ENCODE measurements at regions not wholly inside any gene's neighbourhood (a gene's known extent, or its start where the extent isn't known, plus 50 kb on each side); places are given as distances from the start of the nearest gene placed in this dataset.

DNA sequence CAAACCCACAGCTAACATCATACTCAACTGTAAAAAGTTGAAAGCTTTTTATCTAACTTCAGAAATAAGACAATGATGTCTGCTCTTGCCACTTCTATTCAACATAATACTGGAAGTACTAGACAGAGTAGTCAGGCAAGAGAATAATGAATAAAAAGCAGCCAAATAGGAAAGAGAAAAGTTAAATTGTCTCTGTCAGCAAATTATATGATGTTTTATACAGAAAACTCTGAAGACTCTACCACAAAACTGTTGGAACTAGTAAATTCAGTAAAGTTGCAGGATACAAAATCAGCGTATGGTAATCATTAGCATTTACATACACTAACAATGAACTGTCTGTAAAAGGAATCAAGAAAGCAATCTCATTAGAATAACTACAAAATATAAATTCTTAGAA, 752.9 kb upstream of the CT83 start:
- no peak for DNase-seq
- no peaks in the 10 kb centered on the region for H3K36me3 ChIP-seq (ENCODE audit: control insufficient read depth in 4 of 4, insufficient read depth in 4 of 4, low read length in 3 of 4)
- ChIA-PET CTCF (no interaction called here), POLR2A (no interaction called here)
- no peaks in the 10 kb centered on the region for H3K4me1 ChIP-seq (ENCODE audit: control extremely low read depth in 1 of 4, control insufficient read depth in 4 of 4, insufficient read depth in 4 of 4, low read length in 3 of 4)
- no peak overlapping the region for H3K27ac ChIP-seq (ENCODE audit: insufficient read depth in 1 of 2, low read depth in 1 of 2, low read length in 2 of 2, poor library complexity in 1 of 2, severe bottlenecking in 2 of 2)
- H3K27me3 ChIP-seq (replicated peaks in 2 of 5; ENCODE audit: control insufficient read depth in 4 of 5, insufficient read depth in 5 of 5, low read length in 4 of 5): no peaks in the 10 kb centered on the region
- no peak overlapping the region for H3K4me3 ChIP-seq (ENCODE audit: control insufficient read depth in 1 of 7, extremely low read depth in 1 of 7, insufficient read depth in 4 of 7, low read depth in 2 of 7, low read length in 6 of 7)
- no peaks in the 10 kb centered on the region for H3K9me3 ChIP-seq (ENCODE audit: control extremely low read depth in 1 of 5, control insufficient read depth in 4 of 5, insufficient read depth in 2 of 5, low read depth in 1 of 5, low read length in 4 of 5)
- WGBS (ENCODE audit: insufficient coverage): no CpG with 5 or more reads among the region's 1 CpG

DNA sequence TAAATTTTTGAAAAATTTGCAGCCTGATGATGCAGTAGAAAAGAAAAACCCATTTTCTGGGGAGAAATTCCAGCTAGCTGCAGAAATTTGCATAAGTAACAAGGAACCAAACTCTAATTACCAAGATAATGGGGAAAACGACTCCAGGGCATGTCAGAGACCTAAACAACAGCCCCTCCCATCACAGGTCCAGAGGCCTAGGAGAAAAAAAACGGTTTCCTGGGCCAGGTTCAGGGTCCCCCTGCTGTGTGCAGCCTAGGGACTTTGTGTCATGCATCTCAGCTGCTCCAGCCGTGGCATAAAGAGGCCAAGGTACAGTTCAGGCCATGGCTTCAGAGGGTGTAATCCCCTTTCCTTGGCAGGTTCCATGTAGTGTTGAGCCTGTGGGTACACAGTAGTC, 733.7 kb upstream of the CT83 start:
- ChIA-PET CTCF (no interaction called here), POLR2A (no interaction called here)
- Histone ChIP-seq H3K36me3 (ENCODE audit: control insufficient read depth in 4 of 4, insufficient read depth in 4 of 4, low read length in 3 of 4) (no peaks in the 10 kb centered on the region), H3K4me1 (ENCODE audit: control extremely low read depth in 1 of 4, control insufficient read depth in 4 of 4, insufficient read depth in 4 of 4, low read length in 3 of 4) (no peaks in the 10 kb centered on the region), H3K27ac (ENCODE audit: insufficient read depth in 1 of 2, low read depth in 1 of 2, low read length in 2 of 2, poor library complexity in 1 of 2, severe bottlenecking in 2 of 2) (no peak overlapping the region), H3K27me3 (replicated peaks in 2 of 5; ENCODE audit: control insufficient read depth in 4 of 5, insufficient read depth in 5 of 5, low read length in 4 of 5) (no peaks in the 10 kb centered on the region), H3K4me3 (ENCODE audit: control insufficient read depth in 1 of 7, extremely low read depth in 1 of 7, insufficient read depth in 4 of 7, low read depth in 2 of 7, low read length in 6 of 7) (no peak overlapping the region), H3K9me3 (ENCODE audit: control extremely low read depth in 1 of 5, control insufficient read depth in 4 of 5, insufficient read depth in 2 of 5, low read depth in 1 of 5, low read length in 4 of 5) (no peaks in the 10 kb centered on the region)
- no peak for DNase-seq
- 11% methylated on average over 2 of the region's 3 CpGs for WGBS (ENCODE audit: insufficient coverage)

DNA sequence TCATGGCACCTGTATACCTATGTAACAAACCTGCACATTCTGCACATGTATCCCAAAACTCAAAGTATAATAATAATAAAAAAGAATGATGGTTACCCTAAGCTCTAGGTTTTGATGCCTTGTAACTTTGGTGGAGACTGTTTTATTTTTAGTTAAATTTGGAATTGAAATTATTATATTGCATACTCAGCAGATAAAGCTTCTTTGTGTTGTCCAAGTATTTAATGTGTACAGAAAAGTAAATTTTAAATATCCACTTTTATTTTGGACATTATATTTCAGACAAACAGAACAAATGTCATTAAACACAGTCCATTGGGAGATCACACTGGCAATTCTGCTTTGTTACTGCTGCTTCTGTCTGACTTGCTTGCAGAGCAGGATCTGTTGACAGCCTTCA, 684.5 kb upstream of the CT83 start:
- no peak for DNase-seq
- H3K4me3 ChIP-seq (ENCODE audit: control insufficient read depth in 1 of 7, extremely low read depth in 1 of 7, insufficient read depth in 4 of 7, low read depth in 2 of 7, low read length in 6 of 7): no peak overlapping the region
- CTCF ChIA-PET: no interaction called here
- H3K4me1 ChIP-seq (ENCODE audit: control extremely low read depth in 1 of 4, control insufficient read depth in 4 of 4, insufficient read depth in 4 of 4, low read length in 3 of 4): no peaks in the 10 kb centered on the region
- H3K27me3 ChIP-seq (replicated peaks in 2 of 5; ENCODE audit: control insufficient read depth in 4 of 5, insufficient read depth in 5 of 5, low read length in 4 of 5): no peaks in the 10 kb centered on the region
- H3K9me3 ChIP-seq (ENCODE audit: control extremely low read depth in 1 of 5, control insufficient read depth in 4 of 5, insufficient read depth in 2 of 5, low read depth in 1 of 5, low read length in 4 of 5): no peaks in the 10 kb centered on the region
- H3K27ac ChIP-seq (ENCODE audit: insufficient read depth in 1 of 2, low read depth in 1 of 2, low read length in 2 of 2, poor library complexity in 1 of 2, severe bottlenecking in 2 of 2): no peak overlapping the region
- no peaks in the 10 kb centered on the region for H3K36me3 ChIP-seq (ENCODE audit: control insufficient read depth in 4 of 4, insufficient read depth in 4 of 4, low read length in 3 of 4)
- POLR2A ChIA-PET: no interaction called here

DNA sequence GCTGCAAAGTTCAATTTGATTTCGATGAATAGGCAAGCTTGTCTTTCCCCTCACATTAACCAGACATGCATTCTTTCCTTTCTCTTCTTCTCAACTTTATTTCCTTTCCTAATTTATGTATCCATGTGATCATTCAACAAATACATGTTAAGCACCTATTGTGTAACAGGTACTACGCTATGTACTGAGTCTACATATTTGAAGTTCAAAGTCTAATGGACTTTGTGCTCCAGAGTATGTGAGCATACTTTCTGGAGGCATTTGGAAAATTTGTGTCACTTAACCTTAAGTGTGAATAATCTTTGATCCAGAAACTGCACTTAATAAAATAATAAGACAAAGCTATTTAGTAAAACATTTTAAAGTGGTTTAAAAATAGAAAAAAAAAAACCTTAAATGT, 675.3 kb upstream of the CT83 start:
- ChIA-PET CTCF (no interaction called here), POLR2A (no interaction called here)
- WGBS (ENCODE audit: insufficient coverage): 80% methylated on average over 1 of the region's 2 CpGs
- H3K9me3 ChIP-seq (ENCODE audit: control extremely low read depth in 1 of 5, control insufficient read depth in 4 of 5, insufficient read depth in 2 of 5, low read depth in 1 of 5, low read length in 4 of 5): no peaks in the 10 kb centered on the region
- H3K27me3 ChIP-seq (replicated peaks in 2 of 5; ENCODE audit: control insufficient read depth in 4 of 5, insufficient read depth in 5 of 5, low read length in 4 of 5): no peaks in the 10 kb centered on the region
- no peak overlapping the region for H3K27ac ChIP-seq (ENCODE audit: insufficient read depth in 1 of 2, low read depth in 1 of 2, low read length in 2 of 2, poor library complexity in 1 of 2, severe bottlenecking in 2 of 2)
- no peaks in the 10 kb centered on the region for H3K4me1 ChIP-seq (ENCODE audit: control extremely low read depth in 1 of 4, control insufficient read depth in 4 of 4, insufficient read depth in 4 of 4, low read length in 3 of 4)
- H3K36me3 ChIP-seq (ENCODE audit: control insufficient read depth in 4 of 4, insufficient read depth in 4 of 4, low read length in 3 of 4): no peaks in the 10 kb centered on the region
- no peak overlapping the region for H3K4me3 ChIP-seq (ENCODE audit: control insufficient read depth in 1 of 7, extremely low read depth in 1 of 7, insufficient read depth in 4 of 7, low read depth in 2 of 7, low read length in 6 of 7)
- DNase-seq: no peak

DNA sequence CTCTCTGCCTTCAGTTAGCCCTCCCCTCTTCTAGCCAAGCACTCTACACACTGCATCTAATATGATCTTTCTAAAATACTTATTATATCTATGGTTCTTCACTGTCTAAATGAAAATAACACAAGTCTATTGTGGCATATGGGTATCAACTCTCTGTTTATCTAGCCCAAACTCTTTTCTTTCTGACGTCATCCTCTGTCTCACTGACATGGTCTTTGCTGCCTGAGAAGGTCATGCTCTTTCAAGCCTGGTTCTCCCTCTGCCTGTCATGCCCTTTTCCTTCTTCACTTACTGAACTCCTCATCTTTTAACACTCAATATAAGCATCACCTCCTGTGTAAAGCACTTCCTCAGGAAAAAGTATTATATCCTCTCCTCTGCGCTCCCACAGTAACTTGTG, 672.2 kb upstream of the CT83 start:
- Histone ChIP-seq H3K36me3 (ENCODE audit: control insufficient read depth in 4 of 4, insufficient read depth in 4 of 4, low read length in 3 of 4) (no peaks in the 10 kb centered on the region), H3K27me3 (replicated peaks in 2 of 5; ENCODE audit: control insufficient read depth in 4 of 5, insufficient read depth in 5 of 5, low read length in 4 of 5) (no peaks in the 10 kb centered on the region), H3K27ac (ENCODE audit: insufficient read depth in 1 of 2, low read depth in 1 of 2, low read length in 2 of 2, poor library complexity in 1 of 2, severe bottlenecking in 2 of 2) (no peak overlapping the region), H3K4me1 (ENCODE audit: control extremely low read depth in 1 of 4, control insufficient read depth in 4 of 4, insufficient read depth in 4 of 4, low read length in 3 of 4) (no peaks in the 10 kb centered on the region), H3K4me3 (ENCODE audit: control insufficient read depth in 1 of 7, extremely low read depth in 1 of 7, insufficient read depth in 4 of 7, low read depth in 2 of 7, low read length in 6 of 7) (no peak overlapping the region), H3K9me3 (ENCODE audit: control extremely low read depth in 1 of 5, control insufficient read depth in 4 of 5, insufficient read depth in 2 of 5, low read depth in 1 of 5, low read length in 4 of 5) (no peaks in the 10 kb centered on the region)
- WGBS (ENCODE audit: insufficient coverage): 64% methylated on average over 1 of the region's 2 CpGs
- no peak for DNase-seq
- CTCF ChIA-PET: no interaction called here
- POLR2A ChIA-PET: no interaction called here

DNA sequence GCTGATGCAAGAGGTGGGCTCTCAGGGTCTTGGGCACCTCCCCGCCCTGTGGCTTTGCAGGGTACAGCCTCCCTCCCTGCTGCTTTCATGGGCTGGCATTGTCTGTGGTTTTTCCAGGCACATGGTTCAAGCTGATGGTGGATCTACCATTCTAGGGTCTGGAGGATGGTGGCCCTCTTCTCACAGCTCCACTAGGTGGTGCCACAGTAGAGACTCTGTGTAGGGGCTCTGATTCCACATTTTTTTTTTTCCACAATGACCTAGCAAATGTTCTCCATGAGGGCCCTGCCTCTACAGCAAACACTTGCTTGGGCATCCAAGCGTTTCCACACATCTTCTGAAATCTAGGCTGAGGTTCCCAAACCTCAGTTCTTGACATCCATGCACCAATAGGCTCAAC, 657.9 kb upstream of the CT83 start:
- Histone ChIP-seq H3K27me3 (replicated peaks in 2 of 5; ENCODE audit: control insufficient read depth in 4 of 5, insufficient read depth in 5 of 5, low read length in 4 of 5) (no peaks in the 10 kb centered on the region), H3K36me3 (ENCODE audit: control insufficient read depth in 4 of 4, insufficient read depth in 4 of 4, low read length in 3 of 4) (no peaks in the 10 kb centered on the region), H3K9me3 (ENCODE audit: control extremely low read depth in 1 of 5, control insufficient read depth in 4 of 5, insufficient read depth in 2 of 5, low read depth in 1 of 5, low read length in 4 of 5) (no peaks in the 10 kb centered on the region), H3K4me1 (ENCODE audit: control extremely low read depth in 1 of 4, control insufficient read depth in 4 of 4, insufficient read depth in 4 of 4, low read length in 3 of 4) (no peaks in the 10 kb centered on the region), H3K27ac (ENCODE audit: insufficient read depth in 1 of 2, low read depth in 1 of 2, low read length in 2 of 2, poor library complexity in 1 of 2, severe bottlenecking in 2 of 2) (no peak overlapping the region), H3K4me3 (ENCODE audit: control insufficient read depth in 1 of 7, extremely low read depth in 1 of 7, insufficient read depth in 4 of 7, low read depth in 2 of 7, low read length in 6 of 7) (no peak overlapping the region)
- POLR2A ChIA-PET: no interaction called here
- CTCF ChIA-PET: no interaction called here
- no peak for DNase-seq
- 81% methylated on average over 2 of the region's 2 CpGs for WGBS (ENCODE audit: insufficient coverage)

DNA sequence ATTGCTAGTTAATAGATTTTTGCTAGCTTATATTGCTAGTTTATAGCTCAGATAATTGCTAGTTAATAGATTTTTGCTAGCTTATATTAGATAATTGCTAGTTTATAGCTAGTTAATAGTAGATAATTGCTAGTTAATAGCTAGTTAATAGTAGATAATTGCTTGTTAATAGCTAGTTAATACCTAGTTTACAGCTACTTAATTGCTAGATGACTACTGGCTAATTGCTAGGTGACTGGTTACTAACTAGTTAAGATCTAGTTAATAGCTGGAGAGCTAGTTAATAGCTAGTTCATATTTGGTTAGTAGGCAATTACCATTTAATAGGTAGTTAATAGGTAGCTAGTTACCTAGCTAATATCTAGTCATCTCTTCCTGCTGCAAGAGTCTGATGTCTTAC, 633.8 kb upstream of the CT83 start:
- DNase-seq: no peak
- POLR2A ChIA-PET: no interaction called here
- Histone ChIP-seq H3K27me3 (replicated peaks in 2 of 5; ENCODE audit: control insufficient read depth in 4 of 5, insufficient read depth in 5 of 5, low read length in 4 of 5) (no peaks in the 10 kb centered on the region), H3K36me3 (ENCODE audit: control insufficient read depth in 4 of 4, insufficient read depth in 4 of 4, low read length in 3 of 4) (no peaks in the 10 kb centered on the region), H3K4me3 (ENCODE audit: control insufficient read depth in 1 of 7, extremely low read depth in 1 of 7, insufficient read depth in 4 of 7, low read depth in 2 of 7, low read length in 6 of 7) (no peak overlapping the region), H3K9me3 (ENCODE audit: control extremely low read depth in 1 of 5, control insufficient read depth in 4 of 5, insufficient read depth in 2 of 5, low read depth in 1 of 5, low read length in 4 of 5) (peaks cover 0 to 5% (median 0%) of the 10 kb centered on the region in 5 experiments), H3K4me1 (ENCODE audit: control extremely low read depth in 1 of 4, control insufficient read depth in 4 of 4, insufficient read depth in 4 of 4, low read length in 3 of 4) (no peaks in the 10 kb centered on the region), H3K27ac (ENCODE audit: insufficient read depth in 1 of 2, low read depth in 1 of 2, low read length in 2 of 2, poor library complexity in 1 of 2, severe bottlenecking in 2 of 2) (no peak overlapping the region)
- CTCF ChIA-PET: no interaction called here

- no peak overlapping the region for H3K4me3 ChIP-seq (ENCODE audit: control insufficient read depth in 1 of 7, extremely low read depth in 1 of 7, insufficient read depth in 4 of 7, low read depth in 2 of 7, low read length in 6 of 7)
- no peaks in the 10 kb centered on the region for H3K4me1 ChIP-seq (ENCODE audit: control extremely low read depth in 1 of 4, control insufficient read depth in 4 of 4, insufficient read depth in 4 of 4, low read length in 3 of 4)
- WGBS (ENCODE audit: insufficient coverage): no CpG with 5 or more reads among the region's 2 CpGs
- ChIA-PET POLR2A (no interaction called here), CTCF (no interaction called here)
- no peak for DNase-seq
- H3K9me3 ChIP-seq (ENCODE audit: control extremely low read depth in 1 of 5, control insufficient read depth in 4 of 5, insufficient read depth in 2 of 5, low read depth in 1 of 5, low read length in 4 of 5): peaks cover 0 to 5% (median 0%) of the 10 kb centered on the region in 5 experiments
- H3K27ac ChIP-seq (ENCODE audit: insufficient read depth in 1 of 2, low read depth in 1 of 2, low read length in 2 of 2, poor library complexity in 1 of 2, severe bottlenecking in 2 of 2): no peak overlapping the region
- no peaks in the 10 kb centered on the region for H3K36me3 ChIP-seq (ENCODE audit: control insufficient read depth in 4 of 4, insufficient read depth in 4 of 4, low read length in 3 of 4)
- H3K27me3 ChIP-seq (replicated peaks in 2 of 5; ENCODE audit: control insufficient read depth in 4 of 5, insufficient read depth in 5 of 5, low read length in 4 of 5): no peaks in the 10 kb centered on the region
These were observed 632.6 kb upstream of the CT83 start for GRCh38 chrX:117095393-117095792.
